CD14-positive monocyte (primary cell): ENCODE measurements at regions not wholly inside any gene's neighbourhood (a gene's known extent, or its start where the extent isn't known, plus 50 kb on each side); places are given as distances from the start of the nearest gene placed in this dataset.

Experiments
- DNase-seq, 3 donors: peaks; one replicate each; pipeline ENCODE4 v3.0.0-alpha.2; 2011 to 2022
- H2AFZ ChIP-seq: 2 replicates; pipeline ENCODE4 v1.6.0; 2012; ENCODE audit warnings: mild to moderate bottlenecking, low read depth, low read length, inconsistent platforms; ENCODE audit not compliant: insufficient read depth, poor library complexity, severe bottlenecking
- H3K27ac ChIP-seq, 2 donors: 1 replicate in 1 of 2; 2 replicates in 1 of 2; pipeline ENCODE4 v1.5.1; 2012 to 2013; ENCODE audit warnings: low read length in 2 of 2, control low read depth in 1 of 2, inconsistent platforms in 1 of 2, low read depth in 1 of 2, mild to moderate bottlenecking in 1 of 2
- H3K27me3 ChIP-seq, 2 donors: one replicate each; pipeline versions ENCODE4 v1.6.0 to v1.6.1; 2011 to 2013; ENCODE audit warnings: low read length in 2 of 2; ENCODE audit not compliant: control insufficient read depth in 2 of 2, insufficient read depth in 2 of 2
- H3K36me3 ChIP-seq, 2 donors: replicated peaks in 1 of 2; 1 replicate in 1 of 2; 2 replicates in 1 of 2; pipeline versions ENCODE4 v1.5.1 to v1.6.1; 2012 to 2013; ENCODE audit warnings: low read length in 2 of 2, control low read depth in 1 of 2, inconsistent platforms in 1 of 2, mild to moderate bottlenecking in 1 of 2; ENCODE audit not compliant: insufficient read depth in 2 of 2, control insufficient read depth in 1 of 2
- H3K4me1 ChIP-seq, 2 donors: 1 replicate in 1 of 2; 2 replicates in 1 of 2; pipeline versions ENCODE4 v1.5.1 to v1.6.1; 2012 to 2013; ENCODE audit warnings: low read length in 2 of 2, control low read depth in 1 of 2, inconsistent platforms in 1 of 2, mild to moderate bottlenecking in 1 of 2, moderate library complexity in 1 of 2; ENCODE audit not compliant: insufficient read depth in 2 of 2, control insufficient read depth in 1 of 2
- H3K4me2 ChIP-seq: replicated peaks from 2 replicates; pipeline ENCODE3; 2012; ENCODE audit warnings: low read length, moderate library complexity, mild to moderate bottlenecking; ENCODE audit not compliant: poor library complexity, severe bottlenecking; ENCODE audit errors: extremely low read depth
- H3K4me3 ChIP-seq, 3 experiments: fragments of 200-600 bp in 1 of 3; sonication (generic) in 1 of 3; replicated peaks in 1 of 3; 1 replicate in 2 of 3; 2 replicates in 1 of 3; pipeline ENCODE4 v1.5.1; 2011 to 2013; ENCODE audit warnings: low read length in 3 of 3, mild to moderate bottlenecking in 3 of 3, control low read depth in 2 of 3, low read depth in 2 of 3, inconsistent platforms in 1 of 3, moderate library complexity in 1 of 3
- H3K79me2 ChIP-seq: 2 replicates; pipeline ENCODE4 v1.6.0; 2012; ENCODE audit warnings: mild to moderate bottlenecking, control low read depth, inconsistent platforms, low read length, moderate library complexity; ENCODE audit not compliant: insufficient read depth
- H3K9ac ChIP-seq: 2 replicates; pipeline ENCODE4 v1.6.0; 2017; ENCODE audit warnings: low read length, mild to moderate bottlenecking; ENCODE audit not compliant: insufficient read depth, poor library complexity, severe bottlenecking
- H3K9me3 ChIP-seq, 2 donors: replicated peaks in 1 of 2; 1 replicate in 1 of 2; 2 replicates in 1 of 2; pipeline versions ENCODE4 v1.5.1 to v1.6.1; 2012 to 2013; ENCODE audit warnings: low read length in 2 of 2, control low read depth in 1 of 2; ENCODE audit not compliant: control insufficient read depth in 1 of 2, insufficient read depth in 1 of 2
- H4K20me1 ChIP-seq: 2 replicates; pipeline ENCODE4 v1.6.0; 2012; ENCODE audit warnings: mild to moderate bottlenecking, low read length, control low read depth, moderate library complexity; ENCODE audit not compliant: insufficient read depth
- H3K27ac Mint-ChIP-seq, 7 donors: one replicate each; pipeline ENCODE4 v1.8.0; 2020; ENCODE audit warnings: mild to moderate bottlenecking in 7 of 7, mixed read lengths in 7 of 7, moderate library complexity in 6 of 7, inconsistent platforms in 2 of 7
- H3K27me3 Mint-ChIP-seq, 3 donors: one replicate each; pipeline ENCODE4 v1.8.0; 2021 to 2022; ENCODE audit warnings: low read depth in 3 of 3, mild to moderate bottlenecking in 3 of 3, mixed read lengths in 3 of 3, moderate library complexity in 3 of 3, inconsistent platforms in 1 of 3
- H3K36me3 Mint-ChIP-seq, 2 donors: one replicate each; pipeline ENCODE4 v1.8.0; 2020; ENCODE audit warnings: mixed read lengths in 2 of 2, inconsistent platforms in 1 of 2, mild to moderate bottlenecking in 1 of 2
- H3K4me1 Mint-ChIP-seq: one replicate; pipeline ENCODE4 v1.8.0; 2020; ENCODE audit warnings: mild to moderate bottlenecking, mixed read lengths
- H3K4me3 Mint-ChIP-seq, 2 donors: one replicate each; pipeline ENCODE4 v1.8.0; 2020; ENCODE audit warnings: mild to moderate bottlenecking in 2 of 2, mixed read lengths in 2 of 2, moderate library complexity in 1 of 2
- H3K9me3 Mint-ChIP-seq, 7 donors: one replicate each; pipeline ENCODE4 v1.8.0; 2020 to 2022; ENCODE audit warnings: mixed read lengths in 7 of 7, mild to moderate bottlenecking in 6 of 7, moderate library complexity in 6 of 7, inconsistent platforms in 2 of 7
- CTCF ChIP-seq: fragments of 200-600 bp; IDR thresholded peaks from one replicate; pipeline ENCODE4 v1.8.0; 2022; ENCODE audit warnings: antibody characterized with exemption, mild to moderate bottlenecking
- WGBS: methylation state at CpG from one replicate; pipeline ENCODE4 v1.1.5; 2013; ENCODE audit warnings: missing lambda C conversion rate; ENCODE audit not compliant: insufficient coverage; 5-methylcytosine and 5-hydroxymethylcytosine counted together
- intact Hi-C, 2 donors: fragments of 100-400 bp; cut with micrococcal nuclease; formaldehyde crosslinking; loops; one replicate each; pipeline versions ENCODE4 v1.15.0 to v1.15.1; 2023

GRCh38 chr9:80571953-80572352 lies 1000.2 kb downstream of the TLE4 start:
- H3K79me2 ChIP-seq, result no peaks in the 10 kb centered on the region
- H3K27me3 Mint-ChIP-seq, result no peaks in the 10 kb centered on the region
- no peak overlapping the region for H3K9ac ChIP-seq
- H3K36me3 Mint-ChIP-seq, result no peaks in the 10 kb centered on the region
- H3K4me3 Mint-ChIP-seq, result no peak overlapping the region
- H3K27ac ChIP-seq, result no peak overlapping the region
- no peak overlapping the region for H3K4me2 ChIP-seq
- intact Hi-C loops, result no loop called here
- H3K27me3 ChIP-seq, result no peaks in the 10 kb centered on the region
- H2AFZ ChIP-seq, result no peak overlapping the region
- peaks cover 0 to 23% (median 11%) of the 10 kb centered on the region in 7 donors for H3K9me3 Mint-ChIP-seq
- H4K20me1 ChIP-seq, result no peaks in the 10 kb centered on the region
- DNase-seq, result no peak
- H3K4me3 ChIP-seq, result no peak overlapping the region
- no peak for TF ChIP-seq CTCF
- peaks cover 4 to 26% of the 10 kb centered on the region in 2 donors for H3K9me3 ChIP-seq
- H3K4me1 Mint-ChIP-seq, result no peaks in the 10 kb centered on the region
- WGBS, result no CpG with 5 or more reads among the region's 3 CpGs
- H3K36me3 ChIP-seq, result no peaks in the 10 kb centered on the region
- no peaks in the 10 kb centered on the region for H3K4me1 ChIP-seq
- no peak overlapping the region for H3K27ac Mint-ChIP-seq

- H3K9me3 ChIP-seq, result peaks cover 0 to 26% of the 10 kb centered on the region in 2 donors
- H3K27ac ChIP-seq, result no peak overlapping the region
- H3K9me3 Mint-ChIP-seq, result peaks cover under 1 to 18% (median 8%) of the 10 kb centered on the region in 7 donors
- H3K4me2 ChIP-seq, result no peak overlapping the region
- no peaks in the 10 kb centered on the region for H3K4me1 ChIP-seq
- H3K9ac ChIP-seq, result no peak overlapping the region
- H2AFZ ChIP-seq, result no peak overlapping the region
- H4K20me1 ChIP-seq, result no peaks in the 10 kb centered on the region
- H3K27me3 Mint-ChIP-seq, result no peaks in the 10 kb centered on the region
- no peaks in the 10 kb centered on the region for H3K36me3 Mint-ChIP-seq
- no peak for TF ChIP-seq CTCF
- H3K4me3 Mint-ChIP-seq, result no peak overlapping the region
- H3K4me1 Mint-ChIP-seq, result no peaks in the 10 kb centered on the region
- H3K36me3 ChIP-seq, result no peaks in the 10 kb centered on the region
- no peak overlapping the region for H3K4me3 ChIP-seq
- WGBS, result no CpG with 5 or more reads among the region's 1 CpG
- intact Hi-C loops, result no loop called here
- DNase-seq, result no peak
- H3K79me2 ChIP-seq, result no peaks in the 10 kb centered on the region
- no peaks in the 10 kb centered on the region for H3K27me3 ChIP-seq
- H3K27ac Mint-ChIP-seq, result no peak overlapping the region
These were observed 997.5 kb downstream of the TLE4 start for GRCh38 chr9:80569236-80569635.
